ENCODE measurements at regions not wholly inside any gene's neighbourhood (a gene's known extent, or its start where the extent isn't known, plus 50 kb on each side); places are given as distances from the start of the nearest gene placed in this dataset.

DNA sequence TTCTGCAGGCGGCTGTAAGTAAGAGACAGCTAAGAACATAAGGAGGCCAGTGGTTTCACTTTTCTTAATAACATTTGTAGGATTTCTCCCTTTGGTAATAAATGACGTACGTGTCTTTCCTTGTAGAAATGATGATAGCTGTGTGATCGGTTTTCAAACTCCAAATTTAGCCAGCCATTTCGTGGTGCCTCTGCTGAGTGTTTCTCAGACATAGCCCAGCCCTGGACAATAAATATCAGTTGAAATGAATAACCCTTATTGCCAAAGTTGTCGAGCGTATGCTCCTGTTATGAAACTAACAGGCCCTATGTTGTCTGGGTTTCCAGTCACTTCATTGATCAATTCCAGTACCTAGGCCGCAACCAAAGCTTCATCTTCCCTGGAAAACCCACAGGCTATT is 75.0 kb upstream of the MSX2 start:
- no peak overlapping the region for H3K4me3 ChIP-seq (ENCODE audit: low read depth, low read length)
- TF ChIP-seq, protein P1, sequence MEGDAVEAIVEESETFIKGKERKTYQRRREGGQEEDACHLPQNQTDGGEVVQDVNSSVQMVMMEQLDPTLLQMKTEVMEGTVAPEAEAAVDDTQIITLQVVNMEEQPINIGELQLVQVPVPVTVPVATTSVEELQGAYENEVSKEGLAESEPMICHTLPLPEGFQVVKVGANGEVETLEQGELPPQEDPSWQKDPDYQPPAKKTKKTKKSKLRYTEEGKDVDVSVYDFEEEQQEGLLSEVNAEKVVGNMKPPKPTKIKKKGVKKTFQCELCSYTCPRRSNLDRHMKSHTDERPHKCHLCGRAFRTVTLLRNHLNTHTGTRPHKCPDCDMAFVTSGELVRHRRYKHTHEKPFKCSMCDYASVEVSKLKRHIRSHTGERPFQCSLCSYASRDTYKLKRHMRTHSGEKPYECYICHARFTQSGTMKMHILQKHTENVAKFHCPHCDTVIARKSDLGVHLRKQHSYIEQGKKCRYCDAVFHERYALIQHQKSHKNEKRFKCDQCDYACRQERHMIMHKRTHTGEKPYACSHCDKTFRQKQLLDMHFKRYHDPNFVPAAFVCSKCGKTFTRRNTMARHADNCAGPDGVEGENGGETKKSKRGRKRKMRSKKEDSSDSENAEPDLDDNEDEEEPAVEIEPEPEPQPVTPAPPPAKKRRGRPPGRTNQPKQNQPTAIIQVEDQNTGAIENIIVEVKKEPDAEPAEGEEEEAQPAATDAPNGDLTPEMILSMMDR (IDR thresholded peaks at IDR 0.05; ENCODE audit: borderline replicate concordance, insufficient read depth, low read depth, low read length) = no peak

GRCh38 chr5:174654442-174654841 is 69.9 kb upstream of the MSX2 start:
- H3K4me3 ChIP-seq (ENCODE audit: low read depth, low read length) = no peak overlapping the region
- TF ChIP-seq, protein P1 (IDR thresholded peaks at IDR 0.05; ENCODE audit: borderline replicate concordance, insufficient read depth, low read depth, low read length) = no peak

DNA sequence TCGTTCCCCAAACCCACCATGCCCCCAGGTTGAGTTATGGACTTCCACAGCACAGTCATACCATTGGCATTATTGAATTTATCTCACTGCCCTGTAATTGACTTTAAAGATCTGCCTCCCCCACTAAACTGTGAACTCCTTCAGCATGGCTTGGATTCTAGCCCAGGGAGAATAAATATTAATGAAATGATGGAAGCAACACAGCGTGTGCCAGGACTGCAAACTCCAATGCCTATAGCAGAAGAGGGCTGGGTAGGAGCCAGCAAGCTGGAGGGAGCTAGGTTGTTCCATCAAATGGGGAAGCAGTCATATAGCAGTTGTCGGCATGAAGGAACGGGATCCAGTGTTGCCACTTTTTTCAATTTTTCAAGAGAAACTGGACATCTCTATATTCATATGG is 69.0 kb upstream of the MSX2 start:
- TF ChIP-seq, protein P1 (IDR thresholded peaks at IDR 0.05; ENCODE audit: borderline replicate concordance, insufficient read depth, low read depth, low read length) = no peak
- H3K4me3 ChIP-seq (ENCODE audit: low read depth, low read length) = no peak overlapping the region

DNA sequence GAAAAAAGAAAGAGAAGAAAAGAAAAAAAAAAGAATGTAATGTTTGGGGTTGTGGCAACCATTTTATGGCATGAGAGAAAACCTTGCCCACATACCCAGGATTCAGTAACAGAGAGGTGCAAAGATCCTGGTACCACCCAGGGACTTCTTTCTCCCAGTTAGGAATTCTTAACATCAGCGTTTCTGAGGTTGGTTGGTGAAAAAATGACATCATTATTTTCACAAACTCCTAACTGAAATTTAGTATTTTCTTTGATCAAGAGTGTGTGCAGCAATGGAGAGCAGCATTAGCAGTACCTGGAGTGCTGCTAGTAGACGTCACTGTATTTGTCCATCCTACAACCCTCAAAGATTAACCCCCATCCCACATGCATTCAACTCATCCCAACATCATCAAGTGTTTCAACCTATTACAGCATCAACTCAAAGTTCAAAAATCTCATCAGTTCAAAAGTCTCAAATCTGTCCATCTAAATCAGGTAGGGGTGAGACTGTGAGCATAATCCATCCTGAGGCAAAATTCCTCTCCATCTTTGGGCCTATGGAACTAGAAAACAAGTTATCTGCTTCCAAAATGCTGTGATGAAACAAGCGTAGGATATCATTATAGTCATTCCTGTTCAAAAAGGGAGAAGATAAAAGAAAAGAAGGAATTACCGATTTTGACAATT is 60.1 kb upstream of the MSX2 start:
- H3K4me3 ChIP-seq (ENCODE audit: low read depth, low read length) = no peak overlapping the region
- TF ChIP-seq, protein P1 (IDR thresholded peaks at IDR 0.05; ENCODE audit: borderline replicate concordance, insufficient read depth, low read depth, low read length) = no peak

- H3K4me3 ChIP-seq (ENCODE audit: low read depth, low read length) = no peak overlapping the region
- TF ChIP-seq, protein P1 (IDR thresholded peaks at IDR 0.05; ENCODE audit: borderline replicate concordance, insufficient read depth, low read depth, low read length) = no peak
Measured at GRCh38 chr5:174665347-174665746, 59.0 kb upstream of the MSX2 start.

DNA sequence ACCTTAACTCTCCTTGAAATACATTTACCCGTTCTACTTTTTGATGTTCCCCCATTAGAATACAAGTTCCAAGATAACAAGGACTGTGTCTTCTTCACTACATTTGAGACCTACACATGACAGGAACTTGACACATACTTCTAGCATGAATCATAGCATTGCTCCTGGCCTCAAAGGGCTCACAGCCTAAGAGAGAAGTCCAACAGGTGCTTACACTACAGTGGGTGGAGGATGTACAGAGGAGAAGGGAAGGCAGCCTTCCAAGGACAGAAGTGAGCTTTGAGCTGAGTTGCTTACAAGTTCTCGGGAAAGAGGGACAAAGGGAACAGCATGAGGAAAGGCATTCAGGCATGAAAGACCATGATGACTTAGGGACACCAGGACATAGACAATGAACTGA is 56.9 kb upstream of the MSX2 start:
- TF ChIP-seq, protein P1 (IDR thresholded peaks at IDR 0.05; ENCODE audit: borderline replicate concordance, insufficient read depth, low read depth, low read length) = no peak

DNA sequence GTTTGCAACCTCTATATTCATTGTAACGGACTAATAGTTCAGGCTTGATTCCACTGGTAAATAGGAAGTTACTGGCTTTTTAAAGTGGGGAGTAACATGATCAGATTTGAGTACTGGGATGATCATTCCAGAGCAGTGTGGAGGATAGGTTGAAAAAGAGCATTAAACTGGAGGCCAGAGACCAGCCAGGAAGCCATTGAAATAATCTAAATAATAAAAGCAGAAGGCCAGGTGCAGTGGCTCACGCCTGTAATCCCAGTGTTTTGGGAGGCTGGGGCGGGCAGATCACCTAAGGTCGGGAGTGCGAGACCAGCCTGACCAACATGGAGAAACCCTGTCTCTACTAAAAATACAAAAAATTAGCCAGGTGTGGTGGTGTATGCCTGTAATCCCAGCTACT is 56.0 kb upstream of the MSX2 start:
- TF ChIP-seq, protein P1 (IDR thresholded peaks at IDR 0.05; ENCODE audit: borderline replicate concordance, insufficient read depth, low read depth, low read length) = no peak
- H3K4me3 ChIP-seq (ENCODE audit: low read depth, low read length) = no peak overlapping the region

More for the DNA sequence above, 56.9 kb upstream of the MSX2 start:
- no peak overlapping the region for H3K4me3 ChIP-seq (ENCODE audit: low read depth, low read length)
